HepG2 (cell line): ENCODE measurements at regions not wholly inside any gene's neighbourhood (a gene's known extent, or its start where the extent isn't known, plus 50 kb on each side); places are given as distances from the start of the nearest gene placed in this dataset.

ENCODE experiments used
- ATAC-seq: fragments of 200-7000 bp; cut with Tn5 transposase; 3 replicates; pipeline ENCODE4 v1.9.1; 2020; ENCODE audit warnings: mild to moderate bottlenecking, moderate library complexity
- BruUV-seq: library from RNA; stranded (reverse); fragments of 400-500 nt; replicated peaks from 2 replicates; lab custom pipeline; 2021; lab: Mats Ljungman, UMichigan
- CTCF ChIA-PET: fragments of 300-600 bp; formaldehyde crosslinking; extraction: SDS; loops from one replicate; lab custom pipeline; 2021; ENCODE audit warnings: low total read pairs, inconsistent platforms, low intra/inter-chr PET ratio; lab: Yijun Ruan, JAX
- POLR2A ChIA-PET: fragments of 350-600 bp; sonication (Branson Sonifier 250); formaldehyde crosslinking; loops from one replicate; lab custom pipeline; 2020; ENCODE audit warnings: antibody characterized with exemption, inconsistent platforms; lab: Yijun Ruan, JAX
- DNase-seq: peaks from one replicate; pipeline ENCODE4 v3.0.0-alpha.2; 2015; ENCODE audit warnings: low spot score
- FAIRE-seq: peaks from 3 replicates; lab custom pipeline; 2011; peaks lifted over from hg19 to GRCh38; lab: Jason Lieb, UNC
- H2AFZ ChIP-seq: one replicate; pipeline ENCODE4 v1.6.1; 2011; ENCODE audit warnings: low read length, inconsistent platforms
- H3K27ac ChIP-seq: fragments of 300-600 bp; 3 replicates; pipeline ENCODE4 v1.8.0; 2011; ENCODE audit warnings: mixed run types, mild to moderate bottlenecking, mixed read lengths, low read length, inconsistent platforms; ENCODE audit not compliant: insufficient read depth; ENCODE audit errors: extremely low read length
- H3K27me3 ChIP-seq, 2 experiments: fragments of 200-600 bp in 1 of 2; 2 replicates in 1 of 2; 3 replicates in 1 of 2; pipeline versions ENCODE4 v1.6.0 to v1.8.0; 2011; ENCODE audit warnings: low read length in 2 of 2, mild to moderate bottlenecking in 2 of 2, moderate library complexity in 2 of 2, inconsistent platforms in 1 of 2; ENCODE audit not compliant: insufficient read depth in 2 of 2, control insufficient read depth in 1 of 2
- H3K36me3 ChIP-seq, 2 experiments: fragments of 200-600 bp in 1 of 2; replicated peaks in 1 of 2; 2 replicates in 1 of 2; 3 replicates in 1 of 2; pipeline versions ENCODE4 v1.5.1 to v1.8.0; 2011; ENCODE audit warnings: low read length in 2 of 2, inconsistent platforms in 1 of 2; ENCODE audit not compliant: insufficient read depth in 2 of 2, control insufficient read depth in 1 of 2
- H3K4me1 ChIP-seq: 2 replicates; pipeline ENCODE4 v1.5.1; 2012; ENCODE audit warnings: low read length, inconsistent platforms; ENCODE audit not compliant: insufficient read depth
- H3K4me2 ChIP-seq: 2 replicates; pipeline ENCODE4 v1.6.0; 2011; ENCODE audit warnings: low read depth, low read length, inconsistent platforms
- H3K4me3 ChIP-seq, 3 experiments: fragments of 200-600 bp in 1 of 3; sonication (generic), shearing (Covaris generic) in 1 of 3; replicated peaks in 1 of 3; 2 replicates each; pipeline ENCODE4 v1.5.1; 2011 to 2016; ENCODE audit warnings: low read length in 3 of 3, inconsistent platforms in 2 of 3, low read depth in 2 of 3, mild to moderate bottlenecking in 2 of 3, control low read depth in 1 of 3, mixed read lengths in 1 of 3; ENCODE audit not compliant: insufficient read depth in 1 of 3
- H3K79me2 ChIP-seq: one replicate; pipeline ENCODE4 v1.6.1; 2011; ENCODE audit warnings: low read length, inconsistent platforms; ENCODE audit not compliant: insufficient read depth
- H3K9ac ChIP-seq: 2 replicates; pipeline ENCODE4 v1.6.0; 2011; ENCODE audit warnings: mild to moderate bottlenecking, low read depth, low read length, inconsistent platforms; ENCODE audit not compliant: insufficient read depth
- H3K9me3 ChIP-seq: 2 replicates; pipeline ENCODE4 v1.5.1; 2012; ENCODE audit warnings: mild to moderate bottlenecking, low read length
- H4K20me1 ChIP-seq: 2 replicates; pipeline ENCODE4 v1.6.0; 2011; ENCODE audit warnings: inconsistent platforms, mild to moderate bottlenecking, low read length, moderate library complexity; ENCODE audit not compliant: insufficient read depth
- ARNTL ChIP-seq: sonication (generic); formaldehyde crosslinking; IDR thresholded peaks from 2 replicates; pipeline ENCODE4 v1.4.0; 2020; ENCODE audit warnings: mild to moderate bottlenecking, missing genetic modification reagents
- ATF3 ChIP-seq: sonication (generic); formaldehyde crosslinking; IDR thresholded peaks from 2 replicates; pipeline ENCODE4 v1.4.0; 2020; ENCODE audit warnings: missing genetic modification reagents
- DR1 ChIP-seq: sonication (generic); formaldehyde crosslinking; IDR thresholded peaks from 2 replicates; pipeline ENCODE4 v1.8.0; 2021; ENCODE audit warnings: mild to moderate bottlenecking, missing genetic modification reagents, inconsistent platforms
- ERF ChIP-seq: IDR thresholded peaks from 2 replicates; pipeline ENCODE4 v1.6.1; 2018; ENCODE audit warnings: missing biosample characterization, missing genetic modification reagents
- FOXP4 ChIP-seq: sonication (generic); formaldehyde crosslinking; IDR thresholded peaks from 2 replicates; pipeline ENCODE4 v1.4.0; 2020; ENCODE audit warnings: missing genetic modification reagents
- HNRNPLL ChIP-seq: fragments of 200-400 bp; formaldehyde crosslinking; IDR thresholded peaks from 2 replicates; pipeline ENCODE4 v1.6.1; 2017; ENCODE audit warnings: mild to moderate bottlenecking, low read depth, low read length; ENCODE audit not compliant: poor library complexity, severe bottlenecking
- KAT2B ChIP-seq: fragments of 150-350 bp; IDR thresholded peaks from 2 replicates; pipeline ENCODE4 v1.6.1; 2014; ENCODE audit warnings: low read depth, low read length, borderline replicate concordance
- TAF1 ChIP-seq: sonication (generic); formaldehyde crosslinking; IDR thresholded peaks from 2 replicates; pipeline ENCODE4 v1.4.0; 2020; ENCODE audit warnings: missing genetic modification reagents
- ZHX2 ChIP-seq, 2 experiments: sonication (generic) in 1 of 2; formaldehyde crosslinking in 1 of 2; IDR thresholded peaks; 2 replicates each; pipeline versions ENCODE4 v1.6.1 to v1.9.0; 2014 to 2022; ENCODE audit warnings: antibody characterized with exemption in 1 of 2, borderline replicate concordance in 1 of 2, inconsistent platforms in 1 of 2, low read depth in 1 of 2, missing genetic modification reagents in 1 of 2
- ZNF17 ChIP-seq: sonication (generic); formaldehyde crosslinking; IDR thresholded peaks from 2 replicates; pipeline ENCODE4 v1.5.0; 2020; ENCODE audit warnings: mild to moderate bottlenecking, missing genetic modification reagents
- ZNF20 ChIP-seq: sonication (generic); formaldehyde crosslinking; IDR thresholded peaks from 2 replicates; pipeline ENCODE4 v1.4.0; 2020; ENCODE audit warnings: mild to moderate bottlenecking, moderate library complexity, missing genetic modification reagents
- ZNF296 ChIP-seq: sonication (generic); formaldehyde crosslinking; conservative IDR thresholded peaks from 2 replicates; pipeline ENCODE4 v1.5.0; 2020; ENCODE audit warnings: mild to moderate bottlenecking, missing genetic modification reagents
- ZNF510 ChIP-seq: sonication (generic); formaldehyde crosslinking; IDR thresholded peaks from 2 replicates; pipeline ENCODE4 v1.4.0; 2020; ENCODE audit warnings: low read depth, mild to moderate bottlenecking, missing genetic modification reagents
- ZNF709 ChIP-seq: sonication (generic); formaldehyde crosslinking; IDR thresholded peaks from 2 replicates; pipeline ENCODE4 v1.5.0; 2020; ENCODE audit warnings: mild to moderate bottlenecking, missing genetic modification reagents
- ZNF740 ChIP-seq: sonication (generic); formaldehyde crosslinking; IDR thresholded peaks from 2 replicates; pipeline ENCODE4 v1.4.0; 2020; ENCODE audit warnings: missing genetic modification reagents
- ZSCAN22 ChIP-seq: sonication (generic); formaldehyde crosslinking; IDR thresholded peaks from 2 replicates; pipeline ENCODE4 v1.4.0; 2020; ENCODE audit warnings: mild to moderate bottlenecking, missing genetic modification reagents
- WGBS: methylation state at CpG from one replicate; pipeline ENCODE4 v1.1.6; 2017; ENCODE audit warnings: low lambda C conversion rate; 5-methylcytosine and 5-hydroxymethylcytosine counted together
- in situ Hi-C: cut with HindIII; loops from 2 replicates; pipeline ENCODE4 v1.10.0; 2017; ENCODE audit warnings: low pct_unique_long_range_greater_than_20kb; ENCODE audit not compliant: extremely low pct_ligation_motif_present
- intact Hi-C: fragments of 100-400 bp; cut with micrococcal nuclease; formaldehyde crosslinking; loops from one replicate; pipeline ENCODE4 v1.10.0; 2022; ENCODE audit not compliant: unreplicated experiment

- TF ChIP-seq ZHX2 (IDR thresholded peaks at IDR 0.05; ENCODE audit: low read depth) (no peak), ZHX2 (CRISPR knock-in tag; IDR thresholded peaks at IDR 0.05; ENCODE audit: borderline replicate concordance) (no peak), ZNF296 (CRISPR knock-in tag) (no peak), TAF1 (CRISPR knock-in tag) (no peak), ARNTL (CRISPR knock-in tag) (no peak)
Observed at GRCh38 chr12:89943463-89943862, 234.8 kb upstream of the ATP2B1 start (continued).

GRCh38 chr12:89941436-89941835 is 232.8 kb upstream of the ATP2B1 start:
- H2AFZ ChIP-seq = no peak overlapping the region
- DNase-seq = no peak
- no peak overlapping the region for H3K4me3 ChIP-seq
- WGBS = 13% methylated on average over 2 of the region's 2 CpGs
- H3K9me3 ChIP-seq = no peaks in the 10 kb centered on the region
- no peaks in the 10 kb centered on the region for H3K27me3 ChIP-seq
- POLR2A ChIA-PET = no interaction called here
- H3K27ac ChIP-seq = no peak overlapping the region
- no peaks in the 10 kb centered on the region for H3K36me3 ChIP-seq
- intact Hi-C loops = no loop called here
- no TSS peak for BruUV-seq
- H3K4me1 ChIP-seq = no peaks in the 10 kb centered on the region
- no peaks in the 10 kb centered on the region for H3K79me2 ChIP-seq
- no peaks in the 10 kb centered on the region for H4K20me1 ChIP-seq
- H3K9ac ChIP-seq = no peak overlapping the region
- TF ChIP-seq FOXP4 = no peak
- TF ChIP-seq KAT2B = no peak
- TF ChIP-seq ZSCAN22 (CRISPR knock-in tag) = no peak
- no peak for TF ChIP-seq HNRNPLL
- TF ChIP-seq ZNF510 (CRISPR knock-in tag) = no peak
- TF ChIP-seq ZNF740 (CRISPR knock-in tag) = no peak
- no peak for TF ChIP-seq ATF3 (CRISPR knock-in tag)
- no peak for TF ChIP-seq ZNF709
- no peak for TF ChIP-seq ERF (CRISPR knock-in tag)
- no peak for TF ChIP-seq DR1 (CRISPR knock-in tag)
- TF ChIP-seq ZNF20 (CRISPR knock-in tag) = no peak
- TF ChIP-seq ZNF17 (CRISPR knock-in tag) = no peak
- H3K4me2 ChIP-seq = no peak overlapping the region
- in situ Hi-C loops = no loop called here
- no peak for FAIRE-seq
- ATAC-seq = no peak
- CTCF ChIA-PET = no interaction called here
